CD4-positive, alpha-beta T cell treated with Interleukin-2 at 100 ng/mL for 4 hours (primary cell): ENCODE measurements at regions not wholly inside any gene's neighbourhood (a gene's known extent, or its start where the extent isn't known, plus 50 kb on each side); places are given as distances from the start of the nearest gene placed in this dataset.
"Not testable (repeated sequence)": the region's sequence is repeated elsewhere in the genome, so short reads cannot be mapped to it uniquely, and the experiment has no call there.

Source experiments
- DNase-seq: peaks from one replicate; pipeline ENCODE4 v3.0.0-alpha.2; 2020; ENCODE audit warnings: low spot score

DNA sequence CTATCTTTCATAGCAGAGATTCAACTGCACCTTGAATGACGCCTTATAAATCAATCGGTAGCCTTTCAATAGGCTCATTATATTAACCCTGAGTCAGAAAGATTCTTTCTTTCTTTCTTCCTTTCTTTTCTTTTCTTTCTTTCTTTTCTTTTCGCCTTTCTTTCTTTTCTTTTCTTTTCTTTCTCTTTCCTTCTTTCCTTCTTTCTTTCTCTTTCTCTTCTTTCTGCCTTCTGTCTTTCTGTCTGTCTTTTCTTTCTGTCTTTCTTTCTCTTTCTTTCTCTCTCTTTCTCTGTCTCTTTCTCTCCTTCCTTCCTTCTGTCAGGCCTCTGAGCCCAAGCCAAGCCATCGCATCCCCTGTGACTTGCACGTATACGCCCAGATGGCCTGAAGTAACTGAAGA, 86.0 kb upstream of the CLINT1 start:
- DNase-seq, result no peak

GRCh38 chr5:157944077-157944633, 85.2 kb upstream of the CLINT1 start:
- no peak for DNase-seq

DNA sequence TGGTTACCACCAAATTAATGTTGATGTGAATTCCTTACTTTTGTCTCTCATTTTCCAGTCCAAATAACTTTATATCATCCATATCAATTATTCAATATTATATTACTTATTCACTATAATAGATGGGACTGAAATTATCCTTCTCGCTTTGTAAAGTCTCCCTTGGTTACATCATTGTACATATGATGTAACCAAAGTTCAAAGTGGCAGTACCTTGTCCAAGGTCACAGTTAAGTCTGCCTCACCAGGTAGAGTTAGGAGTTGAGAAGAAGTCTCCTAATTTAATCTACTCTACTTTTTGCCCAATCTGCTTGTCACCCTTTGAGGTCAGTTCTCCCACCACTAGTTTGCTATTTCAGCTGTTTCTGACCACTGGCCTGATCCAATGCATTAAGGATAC, 83.7 kb upstream of the CLINT1 start:
- DNase-seq, result no peak

GRCh38 chr5:157941616-157942015, 82.7 kb upstream of the CLINT1 start:
- DNase-seq, result no peak

DNA sequence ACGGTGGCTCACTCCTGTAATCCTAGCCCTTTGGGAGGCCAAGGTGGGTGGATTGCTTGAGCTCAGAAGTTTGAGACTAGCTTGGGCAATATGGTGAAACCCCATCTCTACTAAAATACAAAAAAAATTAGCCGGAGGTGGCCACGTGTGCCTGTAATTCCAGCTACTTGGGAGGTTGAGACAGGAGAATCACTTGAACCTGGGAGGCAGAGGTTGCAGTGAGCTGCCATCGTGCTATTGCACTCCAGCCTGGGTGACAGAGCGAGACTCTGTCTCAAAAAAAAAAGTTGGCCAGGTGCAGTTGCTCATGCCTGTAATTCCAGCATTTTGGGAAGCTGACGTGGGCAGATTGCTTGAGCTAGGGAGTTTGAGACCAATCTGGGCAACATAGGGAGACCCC, 79.2 kb upstream of the CLINT1 start:
- DNase-seq, result not testable (repeated sequence)

GRCh38 chr5:157936776-157937501, 78.0 kb upstream of the CLINT1 start:
- DNase-seq, result not testable (repeated sequence)

DNA sequence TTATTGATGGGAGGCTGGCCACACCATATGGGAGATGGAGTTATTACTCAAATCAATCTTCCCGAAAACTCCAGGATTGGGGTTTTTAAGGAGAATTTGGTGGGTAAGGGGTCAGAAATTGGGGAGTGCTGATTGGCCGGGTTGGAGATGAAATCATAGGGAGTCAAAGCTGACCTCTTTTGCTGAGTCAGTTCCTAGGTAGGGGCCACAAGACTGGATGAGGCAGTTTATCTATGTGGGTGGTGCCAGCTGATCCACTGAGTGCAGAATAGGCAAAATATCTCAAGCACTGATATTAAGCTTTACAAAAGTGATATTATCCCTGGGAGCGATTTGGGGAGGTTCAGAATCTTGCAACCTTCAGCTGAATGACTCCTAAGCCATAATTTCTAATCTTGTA, 75.7 kb upstream of the CLINT1 start:
- no peak for DNase-seq

- no peak for DNase-seq
These were observed 74.1 kb upstream of the CLINT1 start for GRCh38 chr5:157933005-157933404.

DNA sequence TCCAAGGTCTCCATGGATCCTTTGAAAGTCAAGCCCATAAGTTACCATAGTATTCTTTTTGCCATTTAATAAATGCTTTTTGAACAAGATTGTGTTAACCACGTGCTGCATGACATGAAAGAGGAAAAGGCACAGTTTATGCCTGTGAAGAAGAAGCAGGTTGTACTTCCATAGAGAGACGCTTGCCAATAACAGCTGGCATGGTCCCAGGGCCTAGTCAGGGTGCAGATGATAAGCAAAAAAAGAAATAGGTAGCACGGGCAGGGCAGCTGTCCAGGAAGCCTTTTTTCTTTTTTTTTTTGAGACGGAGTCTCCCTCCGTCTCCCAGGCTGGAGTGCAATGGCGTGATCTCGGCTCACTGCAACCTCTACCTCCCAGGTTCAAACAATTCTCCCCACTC, 71.8 kb upstream of the CLINT1 start:
- no peak for DNase-seq

GRCh38 chr5:157926977-157927376, 68.0 kb upstream of the CLINT1 start:
- no peak for DNase-seq

DNA sequence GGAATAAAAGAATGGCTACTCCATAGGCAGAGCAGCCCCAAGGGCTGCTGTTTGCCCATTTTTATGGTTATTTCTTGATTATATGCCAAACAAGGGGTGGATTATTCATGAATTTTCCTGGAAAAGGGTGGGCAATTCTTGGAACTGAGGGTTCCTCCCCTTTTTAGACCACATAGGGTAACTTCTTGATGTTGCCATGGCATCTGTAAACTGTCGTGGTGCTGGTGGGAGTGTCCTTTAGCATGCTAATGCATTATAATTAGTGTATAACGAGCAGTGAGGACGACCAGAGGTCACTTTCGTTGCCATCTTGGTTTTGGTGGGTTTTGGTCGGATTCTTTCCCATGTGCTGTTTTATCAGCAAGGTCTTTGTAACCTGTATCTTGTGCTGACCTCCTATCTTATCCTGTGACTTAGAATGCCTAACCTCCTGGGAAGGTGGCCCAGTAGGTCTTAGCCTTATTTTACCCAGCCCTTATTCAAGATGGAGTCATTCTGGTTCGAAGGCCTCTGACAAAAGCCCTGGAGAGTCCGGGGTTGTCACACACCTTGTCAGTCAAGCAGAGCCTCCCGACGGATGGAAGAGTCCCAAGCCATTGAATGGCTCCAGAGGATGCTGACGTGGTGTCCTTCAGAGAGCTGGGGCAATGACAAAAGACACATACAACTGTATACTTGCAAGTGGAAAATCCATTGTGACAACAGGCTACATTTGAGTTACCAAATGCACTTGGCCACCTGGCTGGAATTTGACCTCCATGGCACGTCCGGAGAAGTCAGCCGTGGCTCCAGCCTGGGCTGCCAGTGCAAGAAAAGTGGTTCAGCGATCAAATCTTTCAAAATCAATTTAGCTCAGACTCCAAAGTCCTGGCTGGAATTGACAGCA, 67.1 kb upstream of the CLINT1 start:
- no peak for DNase-seq

GRCh38 chr5:157924931-157925729, 66.2 kb upstream of the CLINT1 start:
- DNase-seq, result no peak

- no peak for DNase-seq
These were observed 65.5 kb upstream of the CLINT1 start for GRCh38 chr5:157924490-157924889.

- no peak for DNase-seq
These were observed 64.8 kb upstream of the CLINT1 start for GRCh38 chr5:157923765-157924164.

GRCh38 chr5:157922026-157922425, 63.1 kb upstream of the CLINT1 start:
- DNase-seq, result no peak

GRCh38 chr5:157920828-157921170, 61.9 kb upstream of the CLINT1 start:
- DNase-seq, result no peak

DNA sequence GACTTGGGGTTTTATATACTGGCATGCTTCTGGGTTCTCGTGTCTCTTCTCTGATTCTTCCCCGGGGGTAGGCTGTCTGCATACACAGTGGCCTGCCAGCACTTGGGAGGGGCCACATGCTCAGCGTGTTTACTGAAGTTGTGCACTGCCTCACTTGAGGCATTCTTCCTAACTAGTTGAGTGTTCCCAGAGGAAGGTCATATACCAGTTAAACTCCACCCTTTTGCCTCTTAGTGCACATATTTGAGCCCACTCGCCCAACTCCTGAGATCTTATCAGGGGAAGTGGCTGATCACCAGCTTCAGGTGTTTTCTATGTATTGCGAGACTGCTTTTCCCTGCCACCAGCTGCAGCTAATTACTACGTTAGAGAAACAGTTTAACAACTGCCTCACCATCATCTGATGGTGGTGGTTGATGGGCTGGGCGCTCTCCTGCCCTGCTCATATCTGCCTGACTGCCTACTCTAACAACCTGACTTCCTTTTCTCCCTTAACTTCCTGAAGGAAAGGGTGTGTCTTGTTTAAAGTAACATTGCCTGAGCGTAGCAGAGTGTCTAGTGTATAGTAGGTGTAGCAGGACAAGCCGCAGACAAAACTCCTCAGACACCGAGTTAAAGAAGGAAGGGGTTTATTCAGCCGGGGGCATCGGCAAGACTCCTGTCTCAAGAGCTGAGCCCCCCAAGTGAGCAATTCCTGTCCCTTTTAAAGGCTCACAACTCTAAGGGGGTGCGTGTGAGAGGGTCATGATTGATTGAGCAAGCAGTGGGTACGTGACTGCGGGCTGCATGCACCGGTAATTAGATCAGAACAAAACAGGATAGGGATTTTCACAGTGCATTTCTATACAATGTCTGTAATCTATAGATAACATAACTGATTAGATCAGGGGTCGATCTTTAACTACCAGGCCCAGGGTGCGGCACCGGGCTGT, 60.1 kb upstream of the CLINT1 start:
- peak; percentile 4 for DNase-seq

- DNase-seq, result peak; percentile 53
These were observed 59.2 kb upstream of the CLINT1 start for GRCh38 chr5:157917899-157918809.

DNA sequence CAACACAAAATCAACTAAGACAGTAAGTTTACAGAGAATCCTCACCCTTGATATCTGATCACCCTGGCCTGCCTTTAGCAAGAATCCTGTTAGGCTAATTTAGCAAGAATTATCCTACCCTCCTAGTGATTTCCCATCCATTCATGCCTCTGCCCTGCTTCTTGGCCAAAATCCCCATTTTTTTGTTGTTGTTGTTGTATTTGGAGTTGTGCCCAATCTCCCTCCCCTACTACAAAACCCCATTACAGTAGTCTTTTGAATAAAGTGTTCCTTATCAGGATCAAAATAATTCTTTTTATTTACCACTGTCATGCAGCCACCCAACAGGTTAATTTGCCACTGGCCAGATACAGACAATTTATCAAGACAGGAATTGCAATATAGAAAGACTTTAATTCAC, 58.5 kb upstream of the CLINT1 start:
- DNase-seq, result no peak

GRCh38 chr5:157915638-157916037, 56.7 kb upstream of the CLINT1 start:
- no peak for DNase-seq
